ENCODE measurements at regions not wholly inside any gene's neighbourhood (a gene's known extent, or its start where the extent isn't known, plus 50 kb on each side); places are given as distances from the start of the nearest gene placed in this dataset.

DNA sequence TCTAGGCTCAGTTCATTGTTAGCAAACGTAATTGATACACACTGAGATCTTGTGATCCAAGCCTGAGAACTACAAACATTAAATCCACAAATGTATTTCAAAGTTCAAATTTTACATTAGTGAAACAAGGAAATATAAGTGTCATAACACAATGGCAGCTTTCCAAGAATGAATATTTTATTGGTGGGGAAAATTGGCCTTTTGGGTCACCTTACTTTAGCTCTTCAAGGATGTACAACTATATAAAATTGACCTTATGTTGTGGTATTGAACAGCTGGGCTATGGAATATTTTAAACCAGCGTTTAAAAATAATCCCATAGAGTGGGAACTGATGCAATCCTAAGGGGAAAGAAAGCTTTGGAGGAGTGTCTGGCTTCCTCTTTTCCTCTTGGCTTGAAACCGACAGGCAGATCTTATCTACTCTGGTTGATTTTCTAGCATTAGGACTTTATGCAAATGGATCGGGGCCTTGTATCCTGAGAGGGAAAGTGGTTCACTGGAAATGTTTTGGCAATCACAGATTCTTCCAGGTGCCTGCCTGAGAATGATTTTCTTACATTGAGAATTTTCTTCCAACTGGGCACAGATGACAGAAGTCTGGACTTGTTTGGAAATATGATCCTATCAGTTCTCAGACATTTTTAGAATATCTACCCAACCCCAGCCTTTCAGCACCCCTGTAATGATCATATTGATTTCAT lies 184.8 kb upstream of the ECI2 start (continued):
- TF ChIP-seq, protein P1, sequence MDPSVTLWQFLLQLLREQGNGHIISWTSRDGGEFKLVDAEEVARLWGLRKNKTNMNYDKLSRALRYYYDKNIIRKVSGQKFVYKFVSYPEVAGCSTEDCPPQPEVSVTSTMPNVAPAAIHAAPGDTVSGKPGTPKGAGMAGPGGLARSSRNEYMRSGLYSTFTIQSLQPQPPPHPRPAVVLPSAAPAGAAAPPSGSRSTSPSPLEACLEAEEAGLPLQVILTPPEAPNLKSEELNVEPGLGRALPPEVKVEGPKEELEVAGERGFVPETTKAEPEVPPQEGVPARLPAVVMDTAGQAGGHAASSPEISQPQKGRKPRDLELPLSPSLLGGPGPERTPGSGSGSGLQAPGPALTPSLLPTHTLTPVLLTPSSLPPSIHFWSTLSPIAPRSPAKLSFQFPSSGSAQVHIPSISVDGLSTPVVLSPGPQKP (CRISPR knock-in tag; IDR thresholded peaks at IDR 0.05), result no peak
- no peak for TF ChIP-seq ZNF184 (CRISPR knock-in tag; IDR thresholded peaks at IDR 0.05)
- TF ChIP-seq HOXB6 (CRISPR knock-in tag; IDR thresholded peaks at IDR 0.05; ENCODE audit: borderline replicate concordance), result no peak
- no peak; the same call in 1 of the 2 replicates for TF ChIP-seq PKNOX1 (IDR thresholded peaks at IDR 0.05)
- TF ChIP-seq HNRNPUL1 (IDR thresholded peaks at IDR 0.05; ENCODE audit: low read length), result no peak
- no peak for TF ChIP-seq LARP7 (IDR thresholded peaks at IDR 0.05)
- no peak for TF ChIP-seq C11orf30 (IDR thresholded peaks at IDR 0.05; ENCODE audit: low read depth)
- TF ChIP-seq ZNF311 (CRISPR knock-in tag; IDR thresholded peaks at IDR 0.05), result no peak
- TF ChIP-seq HSF4 (CRISPR knock-in tag; IDR thresholded peaks at IDR 0.05; ENCODE audit: borderline replicate concordance), result no peak
- TF ChIP-seq SREBF1 (IDR thresholded peaks at IDR 0.05; ENCODE audit: borderline replicate concordance, low read depth, low read length), result no peak
- TF ChIP-seq, protein P2, sequence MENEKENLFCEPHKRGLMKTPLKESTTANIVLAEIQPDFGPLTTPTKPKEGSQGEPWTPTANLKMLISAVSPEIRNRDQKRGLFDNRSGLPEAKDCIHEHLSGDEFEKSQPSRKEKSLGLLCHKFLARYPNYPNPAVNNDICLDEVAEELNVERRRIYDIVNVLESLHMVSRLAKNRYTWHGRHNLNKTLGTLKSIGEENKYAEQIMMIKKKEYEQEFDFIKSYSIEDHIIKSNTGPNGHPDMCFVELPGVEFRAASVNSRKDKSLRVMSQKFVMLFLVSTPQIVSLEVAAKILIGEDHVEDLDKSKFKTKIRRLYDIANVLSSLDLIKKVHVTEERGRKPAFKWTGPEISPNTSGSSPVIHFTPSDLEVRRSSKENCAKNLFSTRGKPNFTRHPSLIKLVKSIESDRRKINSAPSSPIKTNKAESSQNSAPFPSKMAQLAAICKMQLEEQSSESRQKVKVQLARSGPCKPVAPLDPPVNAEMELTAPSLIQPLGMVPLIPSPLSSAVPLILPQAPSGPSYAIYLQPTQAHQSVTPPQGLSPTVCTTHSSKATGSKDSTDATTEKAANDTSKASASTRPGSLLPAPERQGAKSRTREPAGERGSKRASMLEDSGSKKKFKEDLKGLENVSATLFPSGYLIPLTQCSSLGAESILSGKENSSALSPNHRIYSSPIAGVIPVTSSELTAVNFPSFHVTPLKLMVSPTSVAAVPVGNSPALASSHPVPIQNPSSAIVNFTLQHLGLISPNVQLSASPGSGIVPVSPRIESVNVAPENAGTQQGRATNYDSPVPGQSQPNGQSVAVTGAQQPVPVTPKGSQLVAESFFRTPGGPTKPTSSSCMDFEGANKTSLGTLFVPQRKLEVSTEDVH (IDR thresholded peaks at IDR 0.05; ENCODE audit: low read depth, partially characterized antibody), result no peak
- TF ChIP-seq POLR2H (tag; IDR thresholded peaks at IDR 0.05; ENCODE audit: low read depth), result peak; percentile 50; the same call in 1 of the 2 replicates
- TF ChIP-seq ELF4 (CRISPR knock-in tag; IDR thresholded peaks at IDR 0.05), result no peak
- TF ChIP-seq EP300 (IDR thresholded peaks at IDR 0.05; ENCODE audit: low read length), result peak; percentile 66
- TF ChIP-seq SIN3A (IDR thresholded peaks at IDR 0.05; ENCODE audit: borderline replicate concordance in 2 of 2, control insufficient read depth in 1 of 2, low read depth in 2 of 2, low read length in 2 of 2), result no peak
- TF ChIP-seq MEF2D (tag; conservative IDR thresholded peaks at IDR 0.05; ENCODE audit: low read depth), result 0 out of 2 replicates have a peak, but pooled peaks have one; percentile 28
- TF ChIP-seq PHF21A (IDR thresholded peaks at IDR 0.05; ENCODE audit: borderline replicate concordance, low read depth), result no peak
- 0 out of 2 replicates have a peak, but pooled peaks have one; percentile 6 for TF ChIP-seq KLF6 (CRISPR knock-in tag; IDR thresholded peaks at IDR 0.05; ENCODE audit: borderline replicate concordance)
- peak; percentile 45; the same call in 1 of the 2 replicates for TF ChIP-seq JUN (IDR thresholded peaks at IDR 0.05; ENCODE audit: borderline replicate concordance, low read depth, low read length)
- TF ChIP-seq JUN (CRISPR knock-in tag; IDR thresholded peaks at IDR 0.05; ENCODE audit: borderline replicate concordance), result no peak
- no peak for TF ChIP-seq RBM17 (IDR thresholded peaks at IDR 0.05; ENCODE audit: borderline replicate concordance, low read depth, low read length)
- no peak for TF ChIP-seq TEAD1 (CRISPR knock-in tag; IDR thresholded peaks at IDR 0.05)
- TF ChIP-seq SAFB (IDR thresholded peaks at IDR 0.05; ENCODE audit: borderline replicate concordance, low read depth, low read length), result no peak
- TF ChIP-seq ZNF197 (CRISPR knock-in tag; IDR thresholded peaks at IDR 0.05; ENCODE audit: low read depth), result peak; percentile 42; the same call in 1 of the 2 replicates
- TF ChIP-seq ZNF212 (CRISPR knock-in tag; IDR thresholded peaks at IDR 0.05), result no peak
- no peak for TF ChIP-seq ZC3H11A (IDR thresholded peaks at IDR 0.05; ENCODE audit: low read depth, low read length)

Data from K562 (cell line).